ENCODE measurements at regions not wholly inside any gene's neighbourhood (a gene's known extent, or its start where the extent isn't known, plus 50 kb on each side); places are given as distances from the start of the nearest gene placed in this dataset.
"Not testable (repeated sequence)": the region's sequence is repeated elsewhere in the genome, so short reads cannot be mapped to it uniquely, and the experiment has no call there.

GRCh38 chr6:109879081-109879480, 99.0 kb upstream of the GPR6 start:
- TF ChIP-seq CTCF (IDR thresholded peaks at IDR 0.05; ENCODE audit: borderline replicate concordance, extremely low read depth, low read length, poor library complexity, severe bottlenecking); EZH2 (IDR thresholded peaks at IDR 0.05; ENCODE audit: borderline replicate concordance, low read depth, low read length, severe bottlenecking): not testable (repeated sequence)

Data from DND-41 (cell line).